SK-N-DZ (cell line): ENCODE measurements at regions not wholly inside any gene's neighbourhood (a gene's known extent, or its start where the extent isn't known, plus 50 kb on each side); places are given as distances from the start of the nearest gene placed in this dataset.

Source experiments
- DNase-seq: peaks from one replicate; pipeline ENCODE4 v3.0.0-alpha.2; 2015; ENCODE audit warnings: low spot score

DNA sequence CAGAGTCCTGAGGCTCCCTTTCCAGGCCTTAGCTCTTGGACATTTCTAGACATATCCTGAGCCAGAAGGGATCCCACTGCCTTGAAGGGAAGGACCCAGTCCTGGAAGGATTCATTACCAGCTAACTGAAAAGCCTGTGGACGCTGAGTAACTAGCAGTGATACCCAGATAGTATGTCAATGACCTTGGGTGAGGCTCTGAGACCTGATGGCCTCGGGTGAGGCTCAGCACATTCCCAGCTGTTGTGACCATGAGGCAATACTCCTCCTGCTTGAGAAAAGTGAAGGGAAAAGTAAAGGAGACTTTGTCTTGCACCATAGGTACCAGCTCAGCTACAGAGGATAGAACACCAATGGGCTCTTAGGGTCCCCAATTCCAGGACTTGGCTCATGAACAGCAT, 268.1 kb downstream of the DKK2 start:
- DNase-seq = no peak

DNA sequence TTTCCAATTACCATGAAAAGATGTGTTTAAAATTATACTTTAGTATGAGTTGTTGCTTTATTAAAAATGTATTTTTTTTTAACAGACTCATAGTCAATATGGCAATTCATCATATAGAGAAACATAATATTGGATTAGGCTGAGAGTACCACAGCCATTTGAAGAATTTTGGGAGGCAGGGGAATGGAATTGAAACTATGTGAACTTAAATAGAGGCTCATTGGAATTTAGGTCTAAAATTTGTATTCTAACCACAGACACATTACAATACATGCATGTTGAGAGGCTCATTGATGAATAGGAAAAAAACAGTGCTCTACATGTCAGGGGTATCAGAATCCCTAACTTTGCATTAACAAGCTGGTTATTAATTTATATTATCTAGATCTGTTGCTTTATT, 269.6 kb downstream of the DKK2 start:
- no peak for DNase-seq

DNA sequence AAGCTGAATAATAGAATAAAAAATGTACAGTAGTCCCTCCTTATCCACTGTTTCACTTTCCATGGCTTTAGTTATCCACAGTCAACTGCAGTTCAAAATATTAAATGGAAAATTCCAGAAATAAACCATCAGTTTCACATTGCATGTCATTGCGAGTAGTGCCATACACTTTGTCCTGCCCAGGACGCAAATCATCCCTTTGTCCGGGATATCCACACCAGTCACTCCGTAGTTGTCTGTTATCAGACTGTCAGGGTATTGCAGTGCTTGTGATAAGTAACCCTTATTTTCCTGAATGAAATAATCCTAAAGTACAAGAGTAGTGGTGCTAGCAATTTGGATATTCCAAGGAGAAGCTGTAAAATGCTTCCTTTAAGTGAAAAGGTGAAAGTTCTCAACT, 271.3 kb downstream of the DKK2 start:
- DNase-seq = no peak

DNA sequence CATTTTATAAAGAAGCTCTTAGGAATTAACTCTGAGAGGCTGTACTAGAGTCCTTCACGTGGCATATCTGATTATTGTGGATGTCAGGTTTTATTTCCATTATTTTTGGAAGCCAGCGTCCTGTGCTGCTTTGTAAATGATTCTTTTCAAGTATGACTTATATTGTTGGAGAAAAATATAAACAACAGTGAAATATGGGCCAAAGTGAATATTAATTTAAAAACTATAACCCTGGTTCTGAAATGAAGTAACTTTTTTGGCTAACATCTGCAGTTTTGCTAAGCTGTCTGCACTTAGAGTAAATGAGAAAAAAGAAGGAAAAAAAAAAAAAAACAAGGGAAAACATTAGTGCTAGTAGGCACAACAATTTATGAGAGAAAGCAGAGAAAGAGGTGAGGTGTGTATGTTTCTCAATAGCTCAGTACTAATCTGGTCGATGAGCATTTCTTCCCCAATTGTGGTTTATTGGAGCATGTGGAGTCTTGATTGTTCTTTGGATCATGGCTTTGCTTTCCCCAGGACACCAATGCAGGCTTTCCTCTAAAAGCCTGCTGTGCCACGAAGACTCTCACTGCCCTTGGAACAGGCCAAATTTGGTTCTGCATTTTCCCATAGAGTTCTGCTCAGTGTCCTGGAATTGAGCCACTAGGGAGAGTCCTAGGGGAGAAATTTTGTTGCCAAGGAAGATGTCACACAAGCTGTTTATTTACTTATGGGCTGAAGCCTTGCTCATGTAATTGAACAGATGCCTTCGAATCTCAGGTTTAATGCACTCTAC, 273.3 kb downstream of the DKK2 start:
- no peak for DNase-seq

DNA sequence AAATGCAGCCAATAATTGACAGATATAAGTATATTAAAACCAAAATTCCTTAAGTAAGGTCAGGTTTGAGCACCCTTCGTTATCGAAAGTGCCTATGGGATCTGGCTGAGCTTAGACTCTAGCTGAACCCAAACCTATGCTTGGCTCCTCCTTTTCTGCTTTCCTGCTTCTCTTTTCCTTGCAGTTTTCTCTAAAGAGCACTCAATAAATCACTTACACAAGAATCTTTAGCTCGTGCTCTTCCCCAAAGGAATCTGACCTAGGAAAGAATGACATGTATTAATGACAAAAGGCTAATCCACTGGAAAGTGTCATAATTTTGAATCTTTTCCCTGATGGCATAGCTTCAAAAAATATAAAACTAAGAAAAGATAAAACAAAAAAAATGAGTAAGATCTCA, 282.7 kb downstream of the DKK2 start:
- no peak for DNase-seq

DNA sequence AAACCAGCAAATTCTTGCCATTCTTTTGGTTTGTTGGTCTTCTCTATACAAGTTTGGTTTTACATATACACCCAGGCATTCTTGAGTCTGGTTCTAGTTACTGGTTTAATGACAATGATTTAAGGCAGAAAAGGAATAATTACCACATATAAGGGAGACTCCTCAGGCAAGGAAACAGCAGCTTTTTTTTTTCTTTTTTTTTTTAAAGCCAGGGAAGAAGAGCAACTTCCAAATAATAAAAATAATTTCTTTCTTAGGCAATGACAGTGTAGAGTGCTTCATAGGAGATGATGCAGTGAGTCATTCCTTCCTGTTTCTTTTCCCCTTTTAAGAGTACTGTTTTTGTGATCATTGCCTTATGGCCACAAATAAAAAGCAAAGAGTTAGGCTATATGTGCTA, 289.7 kb downstream of the DKK2 start:
- DNase-seq = no peak

DNA sequence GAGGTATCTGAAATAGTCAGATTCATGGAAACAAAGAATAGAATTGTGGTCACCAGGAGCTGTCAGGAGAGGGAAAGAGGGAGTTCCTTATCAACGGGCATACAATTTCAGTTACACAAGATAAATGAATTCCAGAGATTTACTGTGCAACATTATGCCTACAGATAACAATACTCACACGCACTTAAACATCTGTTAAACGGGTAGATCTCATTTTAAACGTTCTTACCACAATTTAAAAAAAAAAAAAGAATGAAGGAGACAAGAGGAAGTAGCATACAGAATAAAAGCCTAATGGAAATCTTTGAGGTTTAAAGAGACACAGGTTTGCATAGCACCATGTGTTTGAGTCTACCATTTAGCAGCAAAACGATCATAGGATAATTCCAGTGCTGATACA, 298.0 kb downstream of the DKK2 start:
- no peak for DNase-seq

DNA sequence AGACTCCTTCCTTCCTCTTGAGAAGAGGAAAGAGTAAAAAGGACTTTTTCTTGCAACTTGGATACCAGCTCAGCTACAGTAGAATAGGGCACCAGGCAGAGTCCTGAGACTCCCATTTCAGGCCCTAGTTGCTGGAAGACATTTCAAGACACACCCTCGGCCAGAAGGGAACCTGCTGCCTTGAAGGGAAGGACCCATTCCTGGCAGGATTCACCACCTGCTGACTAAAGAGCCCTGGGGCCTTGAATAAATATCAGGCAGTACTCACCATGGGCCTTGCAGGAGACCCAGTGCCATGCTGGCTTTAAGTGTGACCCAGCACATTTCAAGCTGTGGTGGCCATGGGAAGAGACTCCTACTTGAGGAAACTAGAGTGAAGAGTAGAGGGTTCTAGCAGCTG, 317.6 kb downstream of the DKK2 start:
- DNase-seq = no peak

DNA sequence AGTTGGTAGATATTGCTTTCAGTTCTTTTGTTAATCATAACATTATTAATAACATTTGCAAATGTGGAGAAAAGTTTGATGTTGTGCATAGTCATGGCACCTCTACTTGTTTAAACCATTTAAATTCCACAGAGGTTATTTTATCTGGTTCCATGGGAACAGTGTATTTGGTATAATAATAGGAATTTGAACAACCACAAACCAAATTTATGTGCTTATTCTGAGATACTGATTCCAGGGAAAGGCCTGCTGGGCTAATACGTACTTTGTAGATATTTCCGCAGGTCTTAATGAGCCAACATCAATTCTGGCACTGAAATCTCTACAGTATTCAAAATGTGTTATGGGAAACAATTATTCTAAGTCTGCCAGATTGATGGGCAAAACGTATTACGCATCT, 319.0 kb downstream of the DKK2 start:
- DNase-seq = no peak

DNA sequence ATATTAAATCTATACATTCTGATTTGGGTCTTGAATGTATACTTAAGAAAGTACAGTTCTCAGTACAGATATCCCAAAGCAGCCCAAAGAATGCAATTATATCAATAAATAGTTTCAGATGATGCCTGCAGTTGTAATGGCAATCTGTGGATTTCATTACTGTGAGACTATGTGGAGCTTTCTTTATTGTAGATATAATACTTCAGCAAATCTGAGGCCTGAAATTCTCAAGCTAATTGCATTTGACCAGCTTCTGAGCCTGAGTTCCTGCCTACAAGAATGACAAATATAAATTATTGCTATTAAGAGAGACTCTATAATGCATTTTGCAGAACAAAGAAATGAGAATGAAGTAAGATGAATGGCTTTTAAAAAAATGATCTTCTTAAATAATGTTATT, 320.3 kb downstream of the DKK2 start:
- DNase-seq = no peak

DNA sequence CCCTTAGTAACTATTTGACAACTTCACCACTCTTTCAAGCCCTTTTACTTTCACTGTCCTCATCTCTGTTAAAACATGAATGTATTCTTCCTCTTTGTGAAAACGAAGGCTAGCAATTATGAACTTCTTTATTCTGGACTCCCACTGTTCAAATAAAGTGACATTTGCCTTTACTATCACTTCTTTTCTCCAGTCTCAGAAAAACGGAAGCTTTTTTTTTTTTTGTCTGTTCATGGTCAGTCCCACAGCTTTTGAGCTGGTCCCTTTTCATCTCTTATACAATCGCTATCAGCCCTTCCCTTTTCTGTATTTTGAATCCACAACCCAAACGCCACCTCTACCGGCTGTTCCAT, 327.7 kb downstream of the DKK2 start:
- DNase-seq = no peak

DNA sequence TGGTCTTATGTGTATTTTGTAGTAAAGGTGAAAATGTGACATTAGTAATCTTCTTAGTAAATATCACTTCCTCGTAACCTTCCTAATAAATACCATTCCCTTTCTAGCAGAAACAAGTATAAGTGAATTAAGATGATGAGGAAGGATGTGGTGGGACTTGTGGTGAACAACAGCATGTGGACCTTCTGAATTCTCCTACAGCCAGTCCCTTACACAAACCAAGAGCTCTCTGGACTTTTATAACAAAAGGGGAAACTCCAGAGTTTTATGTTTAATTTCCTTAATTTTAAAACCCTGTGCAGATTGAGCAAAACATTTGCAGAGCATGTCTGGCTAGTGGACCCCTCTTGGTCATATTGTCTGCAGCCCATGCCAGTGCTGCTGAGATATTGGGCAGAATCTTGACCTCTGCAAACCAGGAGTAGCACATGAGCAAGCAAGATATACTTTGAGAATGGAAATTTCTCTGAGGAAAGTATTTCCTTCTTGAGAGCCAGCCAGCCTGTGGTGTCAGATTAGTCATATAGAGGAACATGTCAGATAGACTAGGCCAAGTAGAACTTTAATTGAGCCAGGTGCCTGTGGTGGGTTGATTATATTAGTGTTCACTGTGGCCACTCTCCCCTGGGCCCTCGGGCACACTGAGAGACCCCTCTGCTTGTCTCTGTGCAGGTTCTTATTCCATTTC, 328.2 kb downstream of the DKK2 start:
- DNase-seq = no peak

DNA sequence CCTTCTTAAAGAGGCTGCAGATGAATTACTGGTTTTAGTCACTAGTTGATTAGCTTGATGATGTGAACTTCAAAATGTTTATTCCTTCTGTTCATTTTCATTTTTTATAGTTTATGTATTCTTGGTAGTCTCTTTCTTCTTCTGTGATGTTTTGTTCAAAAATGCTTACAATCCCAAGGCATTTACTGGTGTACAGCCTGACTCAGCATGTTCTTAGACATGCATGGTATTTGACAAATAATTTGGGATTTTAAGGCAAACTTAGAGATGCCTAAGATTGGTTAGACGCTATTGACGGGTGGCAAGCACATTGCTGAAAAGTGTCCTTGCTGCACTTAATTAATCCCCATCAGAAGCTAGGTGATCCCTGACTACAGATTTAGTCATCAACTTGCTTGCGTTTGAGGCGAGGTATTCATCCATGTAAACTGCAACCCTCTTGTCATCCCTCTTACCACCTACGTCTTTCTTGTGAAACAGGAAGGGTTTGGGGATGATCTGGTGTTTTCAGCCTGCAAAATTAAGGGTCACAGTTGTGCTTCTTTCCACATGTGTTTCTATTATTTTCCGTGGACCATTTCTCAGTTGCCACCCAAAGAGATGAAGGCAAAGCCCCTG, 331.8 kb downstream of the DKK2 start:
- no peak for DNase-seq

DNA sequence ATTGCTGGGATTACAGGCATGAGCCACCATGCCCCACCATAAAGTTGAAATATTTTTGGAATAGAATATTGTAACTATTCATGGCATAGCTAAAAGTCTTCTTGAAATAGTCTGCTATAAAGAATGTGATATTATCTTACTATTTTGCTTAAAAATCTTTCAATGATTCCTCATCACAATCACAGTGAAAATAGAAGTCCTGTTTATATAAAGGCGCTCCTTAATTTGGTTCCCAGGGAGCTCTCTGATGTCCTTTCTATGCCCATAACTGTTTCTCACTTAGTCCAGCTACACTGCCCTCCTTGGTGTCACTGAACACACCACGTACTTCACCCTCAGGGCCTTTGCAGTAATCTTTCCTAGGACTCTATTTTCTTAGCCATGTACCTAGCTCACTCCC, 331.7 kb upstream of the GIMD1 start:
- no peak for DNase-seq

DNA sequence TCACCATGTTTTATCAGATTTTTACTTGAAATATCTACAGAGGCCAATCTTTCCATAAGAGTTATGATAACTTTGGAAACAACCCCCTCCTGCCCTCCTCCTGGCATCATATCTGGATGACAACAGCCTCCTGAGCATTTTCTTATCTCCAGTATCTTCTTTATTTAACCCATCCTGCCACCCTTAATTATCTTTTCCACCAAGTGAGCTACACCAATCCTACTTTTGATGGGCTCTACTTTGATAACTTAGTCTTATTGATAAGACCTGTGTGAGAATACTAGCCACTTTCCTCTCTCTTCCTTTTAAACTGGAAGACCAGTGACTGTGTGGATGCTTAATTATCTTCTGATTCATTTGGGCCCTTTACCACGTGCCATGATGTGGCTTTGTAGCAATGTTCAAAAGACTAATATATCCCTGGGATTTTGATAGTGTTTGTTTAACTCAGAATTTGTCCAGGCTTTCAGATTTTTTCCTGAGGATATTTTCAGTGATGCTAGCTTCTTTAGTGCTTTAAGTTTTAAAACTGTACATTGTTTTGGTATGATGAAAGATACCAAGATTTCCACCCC, 330.1 kb upstream of the GIMD1 start:
- peak; percentile 75 for DNase-seq

DNA sequence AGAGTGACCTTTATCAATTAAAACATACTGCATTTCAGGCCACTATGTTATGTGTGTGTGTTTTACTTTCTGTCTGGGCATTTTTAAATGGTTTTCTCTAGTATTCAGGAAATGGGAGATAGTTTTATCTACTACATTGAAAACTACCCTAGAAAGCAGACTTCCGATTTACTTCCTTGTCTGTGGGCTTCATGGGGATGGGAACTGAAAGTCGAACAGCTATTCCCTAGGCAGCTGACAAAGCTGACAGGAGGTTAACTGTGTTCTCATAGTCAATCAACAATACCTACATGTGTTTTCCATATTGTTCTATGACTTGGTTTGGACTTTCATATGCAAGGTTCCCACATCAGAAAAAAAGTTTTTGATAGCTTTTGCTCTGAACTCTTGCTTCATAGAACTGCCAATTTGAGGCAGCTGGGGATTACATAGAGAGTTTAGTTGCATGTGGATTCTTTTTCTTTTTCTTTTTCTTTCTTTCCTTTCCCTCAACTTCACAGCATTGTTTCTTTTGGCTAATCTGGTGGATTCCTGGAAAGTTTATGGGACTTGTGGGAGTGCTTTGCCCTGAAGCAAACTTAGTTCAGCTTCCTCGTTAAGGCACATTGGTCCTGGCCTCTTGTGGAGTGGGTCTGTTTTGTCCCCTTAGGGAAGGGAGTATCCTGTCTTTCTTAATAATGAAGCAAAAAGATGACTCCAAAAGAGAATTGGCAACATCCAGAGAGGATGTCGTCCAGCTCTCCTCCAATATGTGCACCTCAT, 327.1 kb upstream of the GIMD1 start:
- no peak for DNase-seq

DNA sequence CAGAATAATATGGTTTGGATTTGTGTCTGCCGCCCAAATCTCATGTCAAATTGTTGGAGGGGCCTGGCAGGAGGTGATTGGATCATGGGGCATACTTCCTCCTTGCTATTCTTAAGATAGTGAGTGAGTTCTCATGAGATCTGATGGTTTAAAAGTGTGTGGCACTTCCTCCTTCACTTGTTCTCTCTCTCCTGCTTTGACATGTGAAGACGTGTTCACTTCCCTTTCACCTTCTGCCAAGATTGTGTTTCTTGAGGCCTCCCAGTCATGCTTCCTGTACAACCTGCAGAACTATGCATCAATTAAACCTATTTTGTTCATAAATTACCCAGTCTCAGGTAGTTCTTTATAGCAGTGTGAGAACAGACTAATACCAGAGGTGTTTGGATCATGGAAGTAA, 325.7 kb upstream of the GIMD1 start:
- no peak for DNase-seq

DNA sequence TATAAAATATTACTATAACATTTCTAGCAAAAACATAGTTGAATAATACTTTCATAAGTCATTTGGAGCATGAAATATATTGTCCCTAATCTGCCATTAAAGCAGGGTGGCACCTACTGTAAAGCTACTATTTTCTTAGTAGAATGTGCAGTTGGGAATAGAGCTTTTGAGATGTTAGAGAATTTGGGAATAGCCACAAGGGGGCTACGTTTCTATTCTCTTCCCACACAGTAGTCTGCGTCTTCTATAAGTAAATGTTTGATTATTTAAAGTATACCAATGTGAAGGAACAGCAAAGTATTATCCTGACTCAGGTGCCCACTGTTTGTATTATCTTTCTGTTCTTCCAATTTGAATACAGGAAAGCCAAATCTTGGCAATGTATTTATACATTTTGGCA, 323.2 kb upstream of the GIMD1 start:
- DNase-seq = no peak

DNA sequence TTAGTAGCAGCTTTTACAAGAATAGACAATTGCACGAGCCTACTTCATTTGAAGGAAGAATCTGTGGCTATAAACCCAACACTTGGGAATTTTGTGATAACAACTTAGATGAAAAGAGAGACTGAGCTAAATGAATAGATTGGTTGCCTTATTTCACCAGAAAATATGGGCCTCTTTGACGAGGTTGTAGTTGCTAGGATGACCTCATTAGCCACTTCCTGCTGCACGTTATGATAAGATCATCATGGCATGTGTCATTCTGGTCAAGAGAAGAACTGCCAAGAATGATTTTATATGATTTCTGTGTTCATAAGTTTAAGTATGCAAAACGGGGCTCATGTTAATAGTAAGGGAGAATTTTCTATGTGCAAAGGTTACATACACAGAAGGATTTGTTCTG, 321.9 kb upstream of the GIMD1 start:
- no peak for DNase-seq

DNA sequence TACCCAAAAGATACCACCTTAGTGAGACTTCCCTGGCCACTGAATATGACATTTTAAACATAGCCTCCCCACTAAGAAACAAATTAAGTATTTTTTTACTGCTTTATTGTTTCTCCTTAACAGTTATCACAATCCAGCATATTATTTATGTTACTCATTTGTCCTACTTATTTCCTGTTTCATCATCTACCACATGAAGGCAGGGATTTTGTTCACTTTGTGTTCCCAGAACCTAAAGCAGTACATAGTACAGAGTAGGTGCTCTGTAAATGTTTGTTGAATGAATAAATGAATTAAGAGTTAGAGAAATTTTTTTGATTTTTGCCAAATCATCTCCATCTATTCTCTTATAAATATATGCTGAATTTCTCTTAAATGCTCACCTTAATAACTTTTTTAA, 318.4 kb upstream of the GIMD1 start:
- DNase-seq = no peak

DNA sequence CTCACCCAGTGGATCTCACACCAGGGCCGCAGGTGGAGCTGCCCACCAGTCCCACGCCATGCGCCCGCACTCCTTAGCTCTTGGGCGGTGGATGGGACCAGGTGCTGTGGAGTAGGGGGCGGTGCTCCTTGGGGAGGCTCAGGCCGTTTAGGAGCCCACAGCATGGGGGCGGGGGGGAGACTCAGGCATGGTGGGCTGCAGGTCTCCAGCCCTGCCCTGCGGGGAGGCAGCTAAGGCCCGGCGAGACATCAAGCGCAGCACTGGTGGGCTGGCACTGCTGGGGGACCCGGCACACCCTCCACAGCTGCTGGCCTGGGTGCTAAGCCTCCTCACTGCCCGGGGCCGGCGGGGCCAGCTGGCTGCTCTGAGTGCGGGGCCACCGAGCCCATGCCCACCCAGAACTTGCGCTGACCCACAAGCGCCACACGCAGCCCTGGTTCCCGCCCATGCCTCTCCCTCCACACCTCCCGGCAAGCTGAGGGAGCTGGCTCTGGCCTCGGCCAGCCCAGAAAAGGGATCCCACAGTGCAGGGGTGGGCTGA, 312.9 kb upstream of the GIMD1 start:
- no peak for DNase-seq

DNA sequence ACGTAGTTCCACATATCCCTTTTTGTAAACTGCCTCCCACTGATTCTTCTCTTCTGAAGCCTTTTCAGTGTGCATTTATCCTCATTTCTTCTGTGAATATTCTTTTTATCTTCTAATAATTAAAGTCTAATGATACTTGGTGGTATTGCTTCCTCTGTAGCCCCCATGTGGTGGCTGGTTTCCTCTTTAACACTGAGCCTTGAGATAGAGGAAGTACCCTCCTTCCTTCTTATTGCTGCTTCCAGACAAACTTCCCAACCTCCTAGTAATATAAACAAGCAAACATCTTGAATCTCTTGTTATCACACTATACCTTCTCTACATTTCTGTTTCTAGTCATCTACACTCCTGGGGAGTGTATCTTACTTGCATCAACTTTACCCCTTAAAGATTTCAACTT, 310.5 kb upstream of the GIMD1 start:
- DNase-seq = no peak
